ENCODE measurements at regions not wholly inside any gene's neighbourhood (a gene's known extent, or its start where the extent isn't known, plus 50 kb on each side); places are given as distances from the start of the nearest gene placed in this dataset.
"Not testable (repeated sequence)": the region's sequence is repeated elsewhere in the genome, so short reads cannot be mapped to it uniquely, and the experiment has no call there.

- Histone ChIP-seq H3K4me3 (ENCODE audit: low read depth, low read length) (no peak overlapping the region), H3K9me3 (ENCODE audit: control insufficient read depth, insufficient read depth, low read length) (no peaks in the 10 kb centered on the region), H3K27ac (ENCODE audit: low read depth, low read length) (no peak overlapping the region), H3K27me3 (ENCODE audit: control insufficient read depth, insufficient read depth, low read length) (no peaks in the 10 kb centered on the region), H3K4me1 (ENCODE audit: control insufficient read depth, insufficient read depth, low read length) (no peaks in the 10 kb centered on the region), H3K36me3 (ENCODE audit: control insufficient read depth, insufficient read depth, low read length) (no peaks in the 10 kb centered on the region)
- WGBS (ENCODE audit: insufficient coverage): 14% methylated on average over 1 of the region's 3 CpGs
- peak in 1 of 6 donors; percentile 59 for DNase-seq (ENCODE audit: low read depth in 4 of 6, low spot score in 6 of 6)
Observed at GRCh38 chr10:33015761-33016547, 57.9 kb upstream of the ITGB1 start.

DNA sequence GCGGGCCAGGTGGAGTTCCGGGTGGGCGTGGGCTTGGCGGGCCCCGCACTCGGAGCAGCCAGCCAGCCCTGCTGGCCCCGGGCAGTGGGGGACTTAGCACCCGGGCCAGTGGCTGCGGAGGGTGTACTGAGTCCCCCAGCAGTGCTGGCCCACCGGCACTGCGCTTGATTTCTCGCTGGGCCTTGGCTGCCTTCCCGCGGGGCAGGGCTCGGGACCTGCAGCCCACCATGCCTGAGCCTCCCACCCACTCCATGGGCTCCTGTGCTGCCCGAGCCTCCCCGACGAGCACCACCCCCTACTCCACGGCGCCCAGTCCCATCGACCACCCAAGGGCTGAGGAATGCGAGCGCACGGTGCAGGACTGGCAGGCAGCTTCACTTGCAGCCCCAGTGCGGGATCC, 55.3 kb upstream of the ITGB1 start:
- not testable (repeated sequence) for H3K9me3 ChIP-seq (ENCODE audit: control insufficient read depth, insufficient read depth, low read length); H3K4me1 ChIP-seq (ENCODE audit: control insufficient read depth, insufficient read depth, low read length); DNase-seq (ENCODE audit: low read depth in 4 of 6, low spot score in 6 of 6); H3K4me3 ChIP-seq (ENCODE audit: low read depth, low read length); H3K27me3 ChIP-seq (ENCODE audit: control insufficient read depth, insufficient read depth, low read length); H3K27ac ChIP-seq (ENCODE audit: low read depth, low read length); H3K36me3 ChIP-seq (ENCODE audit: control insufficient read depth, insufficient read depth, low read length)
- 98% methylated on average over 7 of the region's 25 CpGs for whole genome bisulfite sequencing (ENCODE audit: insufficient coverage)

GRCh38 chr10:33012306-33012705, 54.3 kb upstream of the ITGB1 start:
- H3K27ac ChIP-seq (ENCODE audit: low read depth, low read length): no peak overlapping the region
- H3K9me3 ChIP-seq (ENCODE audit: control insufficient read depth, insufficient read depth, low read length): no peaks in the 10 kb centered on the region
- no peak for DNase-seq (ENCODE audit: low read depth in 4 of 6, low spot score in 6 of 6)
- 50% methylated on average over 2 of the region's 5 CpGs for WGBS (ENCODE audit: insufficient coverage)
- H3K27me3 ChIP-seq (ENCODE audit: control insufficient read depth, insufficient read depth, low read length): no peaks in the 10 kb centered on the region
- H3K36me3 ChIP-seq (ENCODE audit: control insufficient read depth, insufficient read depth, low read length): no peaks in the 10 kb centered on the region
- no peaks in the 10 kb centered on the region for H3K4me1 ChIP-seq (ENCODE audit: control insufficient read depth, insufficient read depth, low read length)
- H3K4me3 ChIP-seq (ENCODE audit: low read depth, low read length): no peak overlapping the region

DNA sequence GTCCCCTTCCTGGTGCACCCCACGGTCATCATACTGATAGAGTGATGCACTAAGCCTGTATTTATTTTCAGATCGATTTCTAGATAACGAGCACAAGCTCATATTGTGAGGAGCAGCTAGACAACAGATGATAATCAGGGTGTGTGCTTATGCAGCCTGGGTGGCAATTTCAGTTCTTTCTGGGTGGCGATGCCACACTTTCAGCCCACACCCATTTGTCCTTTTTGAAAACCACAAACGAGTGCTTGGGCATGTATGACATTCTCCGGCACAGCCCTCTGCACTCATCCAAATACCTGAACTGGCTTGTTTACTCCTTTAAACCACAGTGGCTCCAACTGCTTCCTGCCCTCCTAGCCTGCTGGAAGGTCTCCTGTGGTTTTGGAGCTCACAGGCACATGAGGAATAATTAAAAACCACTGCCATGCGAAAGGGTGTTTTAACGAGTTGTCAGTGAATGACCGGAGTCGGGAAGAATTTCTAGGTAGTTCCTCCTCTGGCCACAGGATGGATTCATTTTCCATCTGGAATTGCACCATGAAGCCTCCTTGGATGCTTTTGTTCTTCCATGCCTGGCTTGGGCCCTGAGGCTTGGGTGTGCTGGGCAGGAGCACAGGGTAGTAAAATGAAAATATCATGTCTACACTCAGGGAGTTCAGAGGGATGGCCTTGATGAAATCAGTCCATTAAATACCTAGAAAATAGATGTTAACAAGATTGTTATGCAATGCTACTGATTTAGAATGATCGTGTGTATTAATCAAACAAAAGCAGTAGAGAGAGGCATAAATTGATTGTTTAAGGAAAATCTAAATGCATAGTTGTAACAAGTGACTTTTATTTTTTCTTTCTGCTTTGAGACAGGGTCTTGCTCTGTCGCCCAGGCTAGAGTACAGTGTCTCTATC, 52.4 kb upstream of the ITGB1 start:
- no peak overlapping the region for H3K27ac ChIP-seq (ENCODE audit: low read depth, low read length)
- H3K27me3 ChIP-seq (ENCODE audit: control insufficient read depth, insufficient read depth, low read length): no peaks in the 10 kb centered on the region
- WGBS (ENCODE audit: insufficient coverage): 42% methylated on average over 9 of the region's 12 CpGs
- peaks cover 5% of the 10 kb centered on the region for H3K4me1 ChIP-seq (ENCODE audit: control insufficient read depth, insufficient read depth, low read length)
- H3K9me3 ChIP-seq (ENCODE audit: control insufficient read depth, insufficient read depth, low read length): no peaks in the 10 kb centered on the region
- DNase-seq (ENCODE audit: low read depth in 4 of 6, low spot score in 6 of 6): peak in 1 of 6 donors; percentile 61
- H3K36me3 ChIP-seq (ENCODE audit: control insufficient read depth, insufficient read depth, low read length): no peaks in the 10 kb centered on the region
- no peak overlapping the region for H3K4me3 ChIP-seq (ENCODE audit: low read depth, low read length)

DNA sequence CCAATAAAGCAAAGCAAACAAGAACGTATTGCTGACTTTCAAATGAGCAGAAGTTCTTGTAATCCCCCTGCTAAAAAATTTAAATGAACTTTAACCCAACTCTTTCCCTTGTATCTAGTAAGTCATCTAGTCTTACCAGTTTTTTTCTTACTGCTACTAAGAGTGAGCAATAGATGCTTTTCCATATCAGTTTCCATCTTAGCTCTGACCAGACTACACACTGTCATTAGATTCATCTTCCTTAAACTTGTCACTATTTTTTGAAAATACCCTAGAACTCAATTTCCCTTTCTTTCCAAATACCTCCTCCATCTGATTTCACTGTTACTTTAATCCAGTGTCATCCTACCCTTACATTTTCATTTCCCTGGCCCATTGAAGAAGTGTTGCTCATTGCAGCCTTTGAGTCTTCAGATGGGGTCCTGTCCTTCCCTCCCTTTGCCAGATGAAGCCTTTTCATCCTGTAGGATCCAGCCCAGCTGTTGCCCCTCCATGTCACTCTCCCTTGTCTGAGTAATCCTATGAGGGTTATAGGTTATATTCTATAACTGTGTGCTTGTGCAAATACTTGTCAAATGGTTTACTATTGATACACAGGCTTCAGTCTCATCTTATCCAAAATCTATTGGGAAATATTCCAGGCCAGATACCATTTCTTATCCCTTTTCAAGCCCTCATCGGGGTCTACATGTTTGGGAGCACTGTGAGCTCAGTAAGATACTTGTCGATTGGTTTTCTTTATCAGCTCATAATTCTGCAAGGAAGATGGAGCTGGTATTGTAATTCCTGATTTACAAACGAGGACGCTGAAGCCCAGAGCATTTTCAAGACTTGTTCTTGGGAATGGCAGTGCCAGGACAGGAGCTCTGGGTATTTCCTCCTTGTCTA, 51.5 kb upstream of the ITGB1 start:
- no peaks in the 10 kb centered on the region for H3K27me3 ChIP-seq (ENCODE audit: control insufficient read depth, insufficient read depth, low read length)
- no peaks in the 10 kb centered on the region for H3K36me3 ChIP-seq (ENCODE audit: control insufficient read depth, insufficient read depth, low read length)
- H3K4me1 ChIP-seq (ENCODE audit: control insufficient read depth, insufficient read depth, low read length): peaks cover 6% of the 10 kb centered on the region
- no peak overlapping the region for H3K4me3 ChIP-seq (ENCODE audit: low read depth, low read length)
- WGBS (ENCODE audit: insufficient coverage): 81% methylated on average over 3 of the region's 5 CpGs
- H3K27ac ChIP-seq (ENCODE audit: low read depth, low read length): no peak overlapping the region
- no peak for DNase-seq (ENCODE audit: low read depth in 4 of 6, low spot score in 6 of 6)
- no peaks in the 10 kb centered on the region for H3K9me3 ChIP-seq (ENCODE audit: control insufficient read depth, insufficient read depth, low read length)

DNA sequence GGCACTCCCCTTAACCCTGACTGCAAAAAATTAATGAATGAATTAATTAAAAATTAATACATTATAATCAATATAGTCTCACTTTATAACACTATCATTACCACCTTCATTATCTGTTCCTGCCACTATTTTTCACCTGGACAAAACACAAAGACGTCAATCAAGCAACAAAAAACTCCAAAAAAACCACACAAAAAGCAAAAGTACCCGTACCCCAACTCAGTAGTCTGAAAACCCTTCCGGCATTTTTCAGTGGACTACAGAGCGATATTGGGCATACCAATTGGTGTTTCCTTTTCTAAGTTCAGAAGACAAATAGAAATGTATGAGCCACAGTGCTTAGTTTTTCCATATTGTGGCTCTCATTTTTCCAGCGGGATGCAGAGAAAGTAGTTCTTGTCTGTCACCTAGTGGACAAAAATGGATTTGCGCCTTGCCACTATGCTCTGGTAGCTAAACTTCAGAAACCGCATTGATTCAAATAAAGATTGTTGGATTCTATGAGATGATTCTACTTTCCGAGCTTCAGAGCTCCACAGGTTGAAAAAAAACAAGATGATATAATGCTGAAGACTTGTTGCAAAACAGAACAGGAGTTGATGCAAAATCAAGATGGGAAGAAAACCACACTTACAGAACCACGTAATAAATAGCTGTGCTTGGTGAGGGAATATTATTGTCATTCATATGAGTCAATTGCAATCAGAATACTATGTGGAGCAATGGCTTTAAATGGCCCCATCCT, 50.6 kb upstream of the ITGB1 start:
- peak; percentile 62 to 96 (median 72) for DNase-seq (ENCODE audit: low read depth in 4 of 6, low spot score in 6 of 6)
- WGBS (ENCODE audit: insufficient coverage): 7% methylated on average over 3 of the region's 9 CpGs
- no peaks in the 10 kb centered on the region for H3K27me3 ChIP-seq (ENCODE audit: control insufficient read depth, insufficient read depth, low read length)
- no peak overlapping the region for H3K27ac ChIP-seq (ENCODE audit: low read depth, low read length)
- no peaks in the 10 kb centered on the region for H3K36me3 ChIP-seq (ENCODE audit: control insufficient read depth, insufficient read depth, low read length)
- no peaks in the 10 kb centered on the region for H3K9me3 ChIP-seq (ENCODE audit: control insufficient read depth, insufficient read depth, low read length)
- no peak overlapping the region for H3K4me3 ChIP-seq (ENCODE audit: low read depth, low read length)
- H3K4me1 ChIP-seq (ENCODE audit: control insufficient read depth, insufficient read depth, low read length): peaks cover 6% of the 10 kb centered on the region

DNA sequence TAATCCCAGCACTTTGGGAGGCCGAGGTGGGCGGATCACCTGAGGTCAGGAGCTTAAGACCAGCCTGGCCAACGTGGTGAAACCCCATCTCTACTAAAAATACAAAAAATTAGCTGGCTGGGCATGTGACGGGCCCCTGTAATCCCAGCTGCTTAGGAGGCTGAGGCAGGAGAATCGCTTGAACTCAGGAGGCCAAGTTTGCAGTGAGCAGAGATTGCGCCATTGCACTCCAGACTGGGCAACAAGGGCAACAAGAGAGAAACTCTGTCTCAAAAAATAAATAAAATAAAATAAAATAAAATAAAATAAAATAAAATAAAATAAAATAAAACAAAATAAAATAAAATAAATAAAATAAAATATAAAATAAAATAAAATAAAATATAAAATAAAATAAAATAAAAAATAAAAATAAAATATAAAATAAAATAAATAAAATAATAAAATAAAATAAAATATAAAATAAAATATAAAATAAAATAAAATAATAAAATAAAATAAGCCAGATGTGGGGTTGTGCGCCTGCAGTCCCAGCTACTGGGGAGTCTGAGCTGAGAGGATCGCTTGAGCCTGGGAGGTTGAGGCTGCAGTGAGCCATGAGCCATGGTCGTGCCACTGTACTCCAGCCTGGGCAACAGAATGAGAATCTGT, 49.8 kb upstream of the ITGB1 start:
- not testable (repeated sequence) for H3K36me3 ChIP-seq (ENCODE audit: control insufficient read depth, insufficient read depth, low read length); H3K9me3 ChIP-seq (ENCODE audit: control insufficient read depth, insufficient read depth, low read length); H3K4me1 ChIP-seq (ENCODE audit: control insufficient read depth, insufficient read depth, low read length); DNase-seq (ENCODE audit: low read depth in 4 of 6, low spot score in 6 of 6); H3K27ac ChIP-seq (ENCODE audit: low read depth, low read length); H3K4me3 ChIP-seq (ENCODE audit: low read depth, low read length); H3K27me3 ChIP-seq (ENCODE audit: control insufficient read depth, insufficient read depth, low read length)
- 99% methylated on average over 7 of the region's 9 CpGs for WGBS (ENCODE audit: insufficient coverage)
